Stimulated activated CD4-positive, alpha-beta T cell treated with anti-CD3 and anti-CD28 coated beads, Interleukin-1b, Interleukin-23, amount 100 ng/mL, for 4 hours (primary cell): ENCODE measurements at regions not wholly inside any gene's neighbourhood (a gene's known extent, or its start where the extent isn't known, plus 50 kb on each side); places are given as distances from the start of the nearest gene placed in this dataset.
"Not testable (repeated sequence)": the region's sequence is repeated elsewhere in the genome, so short reads cannot be mapped to it uniquely, and the experiment has no call there.

ENCODE experiments used
- DNase-seq, 2 donors: peaks; one replicate each; pipeline ENCODE4 v3.0.0-alpha.2; 2020; ENCODE audit warnings: low read depth in 2 of 2

- DNase-seq = no peak
These were observed 239.1 kb upstream of the ARID2 start for GRCh38 chr12:45490232-45490881.

- no peak for DNase-seq
These were observed 235.2 kb upstream of the ARID2 start for GRCh38 chr12:45494279-45494678.

- no peak for DNase-seq
These were observed 230.9 kb upstream of the ARID2 start for GRCh38 chr12:45498645-45499044.

- no peak for DNase-seq
These were observed 226.9 kb upstream of the ARID2 start for GRCh38 chr12:45502481-45503128.

GRCh38 chr12:45503899-45504298, 225.6 kb upstream of the ARID2 start:
- no peak for DNase-seq

GRCh38 chr12:45504316-45505010, 225.0 kb upstream of the ARID2 start:
- DNase-seq = no peak

- no peak for DNase-seq
These were observed 220.3 kb upstream of the ARID2 start for GRCh38 chr12:45509187-45509586.

GRCh38 chr12:45509621-45510020, 219.9 kb upstream of the ARID2 start:
- no peak for DNase-seq

- DNase-seq = no peak
These were observed 212.1 kb upstream of the ARID2 start for GRCh38 chr12:45517381-45517780.

- DNase-seq = peak; percentile 11 to 34
These were observed 210.9 kb upstream of the ARID2 start for GRCh38 chr12:45518291-45519235.

GRCh38 chr12:45522227-45522626, 207.3 kb upstream of the ARID2 start:
- DNase-seq = no peak

GRCh38 chr12:45526823-45527222, 202.7 kb upstream of the ARID2 start:
- DNase-seq = not testable (repeated sequence)

GRCh38 chr12:45532113-45532512, 197.4 kb upstream of the ARID2 start:
- DNase-seq = no peak

- DNase-seq = no peak
These were observed 193.8 kb upstream of the ARID2 start for GRCh38 chr12:45535610-45536180.

- no peak for DNase-seq
These were observed 193.2 kb upstream of the ARID2 start for GRCh38 chr12:45536284-45536683.

- DNase-seq = no peak
These were observed 188.7 kb upstream of the ARID2 start for GRCh38 chr12:45540661-45541341.

- peak in 1 of 2 donors; percentile 36 for DNase-seq
These were observed 185.6 kb upstream of the ARID2 start for GRCh38 chr12:45543887-45544286.

GRCh38 chr12:45546545-45546944, 183.0 kb upstream of the ARID2 start:
- no peak for DNase-seq

GRCh38 chr12:45547132-45547531, 182.4 kb upstream of the ARID2 start:
- DNase-seq = no peak

GRCh38 chr12:45547822-45548221, 181.7 kb upstream of the ARID2 start:
- DNase-seq = no peak

- DNase-seq = no peak
These were observed 181.1 kb upstream of the ARID2 start for GRCh38 chr12:45548426-45548825.
